Pancreas (tissue), 10 donors: ENCODE measurements at regions not wholly inside any gene's neighbourhood (a gene's known extent, or its start where the extent isn't known, plus 50 kb on each side); places are given as distances from the start of the nearest gene placed in this dataset.

Source experiments
- ATAC-seq, 4 donors: fragments of 200-7000 bp; cut with Tn5 transposase; one replicate each; pipeline versions ENCODE4 v1.8.0 to v1.9.1; 2020; ENCODE audit warnings: mild to moderate bottlenecking in 4 of 4, moderate library complexity in 4 of 4
- DNase-seq, 6 donors: peaks; one replicate each; pipeline ENCODE4 v3.0.0-alpha.2; 2020
- FAIRE-seq: peaks from 2 replicates; lab custom pipeline; 2012; peaks lifted over from hg19 to GRCh38; lab: Jason Lieb, UNC
- H3K27ac ChIP-seq, 4 donors: fragments of 200-600 bp; sonication (generic); 1 replicate in 3 of 4; 2 replicates in 1 of 4; pipeline versions ENCODE4 v1.5.0 to v1.8.0; 2020
- H3K27me3 ChIP-seq, 4 donors: fragments of 200-600 bp; one replicate each; pipeline ENCODE4 v1.8.0; 2021
- H3K36me3 ChIP-seq, 3 donors: fragments of 200-600 bp; sonication (generic) in 1 of 3; one replicate each; pipeline versions ENCODE4 v1.5.0 to v1.8.0; 2020 to 2021
- H3K4me1 ChIP-seq, 3 donors: fragments of 200-600 bp; one replicate each; pipeline ENCODE4 v1.8.0; 2021
- H3K4me3 ChIP-seq, 4 donors: fragments of 200-600 bp; sonication (generic) in 2 of 4; one replicate each; pipeline versions ENCODE4 v1.5.0 to v1.8.0; 2020 to 2021
- H3K9me3 ChIP-seq, 4 donors: fragments of 200-600 bp; one replicate each; pipeline ENCODE4 v1.8.0; 2021
- CTCF ChIP-seq, 4 donors: fragments of 200-600 bp; sonication (generic) in 3 of 4; IDR thresholded peaks; one replicate each; pipeline versions ENCODE4 v1.5.0 to v1.8.0; 2021; ENCODE audit warnings: antibody characterized with exemption in 4 of 4
- WGBS, 2 donors: extraction: QIAGEN DNeasy Blood & Tissue Kit; methylation state at CpG; one replicate each; pipeline ENCODE4 v1.1.7; 2013; 5-methylcytosine and 5-hydroxymethylcytosine counted together
- intact Hi-C, 3 donors: fragments of 100-400 bp; cut with DNase I; formaldehyde crosslinking; loops; one replicate each; pipeline versions ENCODE4 v1.11.1 to v1.14.2; 2022
- donor health status: healthy with polysubstance abuse.
- donor health status: DM: no; HTN: no; CAD: no; lungs with moderate emphysema.
- donor health status: DM: no; HTN: no; CAD: no.
- donor health status: control.
- donor health status: control.
- donor health status: Bipolar disorder and iron deficiency.
- donor health status: DM: yes; HTN: yes; CAD: no.
- donor health status: DM: no; HTN: no; CAD: no.
- donor health status: DM: no; HTN: no; CAD: no.
- donor health status: DM: yes; HTN: yes; CAD: no.

GRCh38 chr12:116432314-116432750 lies 126.8 kb upstream of the MAP1LC3B2 start:
- no peak for TF ChIP-seq CTCF (IDR thresholded peaks at IDR 0.05)
- DNase-seq: no peak

GRCh38 chr12:116433249-116433648 lies 125.9 kb upstream of the MAP1LC3B2 start:
- Histone ChIP-seq H3K27me3 (no peaks in the 10 kb centered on the region), H3K4me1 (peaks cover 0 to 14% (median 3%) of the 10 kb centered on the region in 3 donors), H3K27ac (no peak overlapping the region), H3K36me3 (no peaks in the 10 kb centered on the region), H3K4me3 (no peak overlapping the region), H3K9me3 (no peaks in the 10 kb centered on the region)
- WGBS, 2 donors: 78 to 84% methylated on average over 5 of the region's 5 CpGs
- no peak for DNase-seq
- no peak for ATAC-seq
- intact Hi-C loops: no loop called here
- no peak for FAIRE-seq
- no peak for TF ChIP-seq CTCF (IDR thresholded peaks at IDR 0.05)

More at GRCh38 chr12:116432314-116432750, 126.8 kb upstream of the MAP1LC3B2 start:
- intact Hi-C loops: no loop called here
- ATAC-seq: no peak
- 81% methylated on average over 4 of the region's 4 CpGs for WGBS, 2 donors
- Histone ChIP-seq H3K4me3 (no peak overlapping the region), H3K27ac (no peak overlapping the region), H3K27me3 (no peaks in the 10 kb centered on the region), H3K9me3 (no peaks in the 10 kb centered on the region), H3K4me1 (peaks cover 0 to 14% (median 3%) of the 10 kb centered on the region in 3 donors), H3K36me3 (no peaks in the 10 kb centered on the region)
- FAIRE-seq: no peak

GRCh38 chr12:116434155-116435011 lies 124.8 kb upstream of the MAP1LC3B2 start:
- peak; percentile 53 to 77 (median 66) for DNase-seq
- Histone ChIP-seq H3K4me1 (peaks cover 0 to 14% (median 3%) of the 10 kb centered on the region in 3 donors), H3K27ac (peak overlapping the region in 1 of 4 donors; percentile 37), H3K9me3 (no peaks in the 10 kb centered on the region), H3K36me3 (no peaks in the 10 kb centered on the region), H3K4me3 (peak overlapping the region in 1 of 4 donors; percentile 10), H3K27me3 (no peaks in the 10 kb centered on the region)
- 21 to 33% methylated on average over 17 of the region's 17 CpGs for WGBS, 2 donors
- intact Hi-C loops: no loop called here
- peak; percentile 83 to 96 (median 88) for ATAC-seq
- FAIRE-seq: no peak
- no peak for TF ChIP-seq CTCF (IDR thresholded peaks at IDR 0.05)

GRCh38 chr12:116435984-116436383 lies 123.2 kb upstream of the MAP1LC3B2 start:
- Histone ChIP-seq H3K36me3 (no peaks in the 10 kb centered on the region), H3K27me3 (no peaks in the 10 kb centered on the region), H3K4me3 (no peak overlapping the region), H3K9me3 (no peaks in the 10 kb centered on the region), H3K27ac (no peak overlapping the region), H3K4me1 (peaks cover 0 to 14% (median 3%) of the 10 kb centered on the region in 3 donors)
- FAIRE-seq: no peak
- no peak for TF ChIP-seq CTCF (IDR thresholded peaks at IDR 0.05)
- intact Hi-C loops: no loop called here
- no peak for ATAC-seq
- no peak for DNase-seq
- 96 to 97% methylated on average over 3 of the region's 3 CpGs for WGBS, 2 donors
